GM03348 (cell line): ENCODE measurements at regions not wholly inside any gene's neighbourhood (a gene's known extent, or its start where the extent isn't known, plus 50 kb on each side); places are given as distances from the start of the nearest gene placed in this dataset.
A peak's percentile ranks its signal among the peaks of the same experiment; 100 is the strongest.

Experiments
- DNase-seq: peaks from one replicate; pipeline ENCODE4 v3.0.0; 2012; ENCODE audit warnings: low spot score

- no peak for DNase-seq
Measured at GRCh38 chr12:30874455-30875321, 51.9 kb upstream of the TSPAN11 start.

GRCh38 chr12:30870491-30871265 lies 55.9 kb upstream of the TSPAN11 start:
- DNase-seq = no peak

- no peak for DNase-seq
Measured at GRCh38 chr12:30867415-30867814, 59.1 kb upstream of the TSPAN11 start.

- no peak for DNase-seq
Measured at GRCh38 chr12:30866256-30866655, 60.3 kb upstream of the TSPAN11 start.

- no peak for DNase-seq
Measured at GRCh38 chr12:30863839-30864238, 62.7 kb upstream of the TSPAN11 start.

GRCh38 chr12:30862486-30862885 lies 64.1 kb upstream of the TSPAN11 start:
- DNase-seq = peak; percentile 20

GRCh38 chr12:30859226-30859625 lies 67.3 kb upstream of the TSPAN11 start:
- DNase-seq = no peak

- DNase-seq = no peak
Measured at GRCh38 chr12:30858471-30858870, 68.1 kb upstream of the TSPAN11 start.

GRCh38 chr12:30853561-30854133 lies 72.9 kb upstream of the TSPAN11 start:
- no peak for DNase-seq

GRCh38 chr12:30850684-30851083 lies 75.9 kb upstream of the TSPAN11 start:
- DNase-seq = no peak

- DNase-seq = peak; percentile 38
Measured at GRCh38 chr12:30847259-30847658, 79.3 kb upstream of the TSPAN11 start.

GRCh38 chr12:30846776-30847175 lies 79.8 kb upstream of the TSPAN11 start:
- DNase-seq = no peak

- no peak for DNase-seq
Measured at GRCh38 chr12:30845676-30846075, 80.9 kb upstream of the TSPAN11 start.

- no peak for DNase-seq
Measured at GRCh38 chr12:30843211-30843610, 83.3 kb upstream of the TSPAN11 start.

- no peak for DNase-seq
Measured at GRCh38 chr12:30840715-30841114, 85.8 kb upstream of the TSPAN11 start.

GRCh38 chr12:30839643-30840220 lies 85.0 kb upstream of the CAPRIN2 start:
- no peak for DNase-seq

GRCh38 chr12:30837595-30837994 lies 82.8 kb upstream of the CAPRIN2 start:
- DNase-seq = no peak

- no peak for DNase-seq
Measured at GRCh38 chr12:30836656-30837445, 82.1 kb upstream of the CAPRIN2 start.

- DNase-seq = no peak
Measured at GRCh38 chr12:30835216-30835615, 80.5 kb upstream of the CAPRIN2 start.

GRCh38 chr12:30830751-30831150 lies 76.0 kb upstream of the CAPRIN2 start:
- DNase-seq = no peak

- no peak for DNase-seq
Measured at GRCh38 chr12:30829876-30830275, 75.1 kb upstream of the CAPRIN2 start.

GRCh38 chr12:30828686-30829085 lies 73.9 kb upstream of the CAPRIN2 start:
- no peak for DNase-seq
